ENCODE measurements at regions not wholly inside any gene's neighbourhood (a gene's known extent, or its start where the extent isn't known, plus 50 kb on each side); places are given as distances from the start of the nearest gene placed in this dataset.
"Not testable (repeated sequence)": the region's sequence is repeated elsewhere in the genome, so short reads cannot be mapped to it uniquely, and the experiment has no call there.

GRCh38 chr21:27545754-27546349 lies 579.0 kb upstream of the ADAMTS5 start:
- Histone ChIP-seq H3K9ac (ENCODE audit: low read depth, low read length) (no peak overlapping the region), H3K9me3 (replicated peaks; ENCODE audit: low read length) (no peaks in the 10 kb centered on the region), H3K4me1 (ENCODE audit: control insufficient read depth, insufficient read depth, low read length) (no peaks in the 10 kb centered on the region), H3K4me2 (ENCODE audit: low read length) (no peak overlapping the region), H3K4me3 (ENCODE audit: low read length) (no peak overlapping the region), H3K36me3 (ENCODE audit: insufficient read depth, low read length) (no peaks in the 10 kb centered on the region), H3K27me3 (ENCODE audit: control insufficient read depth, insufficient read depth, low read length) (no peaks in the 10 kb centered on the region)

GRCh38 chr21:27542126-27542525 lies 575.2 kb upstream of the ADAMTS5 start:
- H3K9ac ChIP-seq (ENCODE audit: low read depth, low read length); H3K27me3 ChIP-seq (ENCODE audit: control insufficient read depth, insufficient read depth, low read length); H3K4me1 ChIP-seq (ENCODE audit: control insufficient read depth, insufficient read depth, low read length); H3K4me2 ChIP-seq (ENCODE audit: low read length); H3K9me3 ChIP-seq (replicated peaks; ENCODE audit: low read length); H3K4me3 ChIP-seq (ENCODE audit: low read length); H3K36me3 ChIP-seq (ENCODE audit: insufficient read depth, low read length): not testable (repeated sequence)

GRCh38 chr21:27536319-27536718 lies 569.4 kb upstream of the ADAMTS5 start:
- Histone ChIP-seq H3K4me1 (ENCODE audit: control insufficient read depth, insufficient read depth, low read length) (peaks cover 7% of the 10 kb centered on the region), H3K36me3 (ENCODE audit: insufficient read depth, low read length) (no peaks in the 10 kb centered on the region), H3K4me2 (ENCODE audit: low read length) (no peak overlapping the region), H3K27me3 (ENCODE audit: control insufficient read depth, insufficient read depth, low read length) (no peaks in the 10 kb centered on the region), H3K9me3 (replicated peaks; ENCODE audit: low read length) (no peaks in the 10 kb centered on the region), H3K4me3 (ENCODE audit: low read length) (no peak overlapping the region), H3K9ac (ENCODE audit: low read depth, low read length) (no peak overlapping the region)

GRCh38 chr21:27535188-27535587 lies 568.3 kb upstream of the ADAMTS5 start:
- Histone ChIP-seq H3K9me3 (replicated peaks; ENCODE audit: low read length) (no peaks in the 10 kb centered on the region), H3K36me3 (ENCODE audit: insufficient read depth, low read length) (no peaks in the 10 kb centered on the region), H3K4me3 (ENCODE audit: low read length) (no peak overlapping the region), H3K4me1 (ENCODE audit: control insufficient read depth, insufficient read depth, low read length) (peaks cover 7% of the 10 kb centered on the region), H3K4me2 (ENCODE audit: low read length) (no peak overlapping the region), H3K27me3 (ENCODE audit: control insufficient read depth, insufficient read depth, low read length) (no peaks in the 10 kb centered on the region), H3K9ac (ENCODE audit: low read depth, low read length) (no peak overlapping the region)

- no peak overlapping the region for H3K4me2 ChIP-seq (ENCODE audit: low read length)
- H3K4me3 ChIP-seq (ENCODE audit: low read length), result no peak overlapping the region
- H3K9me3 ChIP-seq (replicated peaks; ENCODE audit: low read length), result no peaks in the 10 kb centered on the region
- H3K9ac ChIP-seq (ENCODE audit: low read depth, low read length), result no peak overlapping the region
- no peaks in the 10 kb centered on the region for H3K27me3 ChIP-seq (ENCODE audit: control insufficient read depth, insufficient read depth, low read length)
- peaks cover 7% of the 10 kb centered on the region for H3K4me1 ChIP-seq (ENCODE audit: control insufficient read depth, insufficient read depth, low read length)
- H3K36me3 ChIP-seq (ENCODE audit: insufficient read depth, low read length), result no peaks in the 10 kb centered on the region
These were observed 567.3 kb upstream of the ADAMTS5 start for GRCh38 chr21:27534206-27534605.

GRCh38 chr21:27532076-27532475 lies 565.2 kb upstream of the ADAMTS5 start:
- Histone ChIP-seq H3K36me3 (ENCODE audit: insufficient read depth, low read length) (no peaks in the 10 kb centered on the region), H3K27me3 (ENCODE audit: control insufficient read depth, insufficient read depth, low read length) (no peaks in the 10 kb centered on the region), H3K4me3 (ENCODE audit: low read length) (no peak overlapping the region), H3K4me2 (ENCODE audit: low read length) (no peak overlapping the region), H3K4me1 (ENCODE audit: control insufficient read depth, insufficient read depth, low read length) (peaks cover 7% of the 10 kb centered on the region), H3K9me3 (replicated peaks; ENCODE audit: low read length) (no peaks in the 10 kb centered on the region), H3K9ac (ENCODE audit: low read depth, low read length) (no peak overlapping the region)

- H3K4me2 ChIP-seq (ENCODE audit: low read length), result no peak overlapping the region
- H3K36me3 ChIP-seq (ENCODE audit: insufficient read depth, low read length), result no peaks in the 10 kb centered on the region
- peaks cover 7% of the 10 kb centered on the region for H3K4me1 ChIP-seq (ENCODE audit: control insufficient read depth, insufficient read depth, low read length)
- no peaks in the 10 kb centered on the region for H3K27me3 ChIP-seq (ENCODE audit: control insufficient read depth, insufficient read depth, low read length)
- H3K9me3 ChIP-seq (replicated peaks; ENCODE audit: low read length), result no peaks in the 10 kb centered on the region
- H3K4me3 ChIP-seq (ENCODE audit: low read length), result no peak overlapping the region
- H3K9ac ChIP-seq (ENCODE audit: low read depth, low read length), result no peak overlapping the region
These were observed 561.8 kb upstream of the ADAMTS5 start for GRCh38 chr21:27528697-27529096.

- Histone ChIP-seq H3K36me3 (ENCODE audit: insufficient read depth, low read length) (no peaks in the 10 kb centered on the region), H3K9ac (ENCODE audit: low read depth, low read length) (no peak overlapping the region), H3K4me3 (ENCODE audit: low read length) (no peak overlapping the region), H3K4me2 (ENCODE audit: low read length) (no peak overlapping the region), H3K9me3 (replicated peaks; ENCODE audit: low read length) (no peaks in the 10 kb centered on the region), H3K27me3 (ENCODE audit: control insufficient read depth, insufficient read depth, low read length) (no peaks in the 10 kb centered on the region), H3K4me1 (ENCODE audit: control insufficient read depth, insufficient read depth, low read length) (no peaks in the 10 kb centered on the region)
These were observed 559.6 kb upstream of the ADAMTS5 start for GRCh38 chr21:27526451-27526850.

- Histone ChIP-seq H3K9me3 (replicated peaks; ENCODE audit: low read length) (no peaks in the 10 kb centered on the region), H3K4me1 (ENCODE audit: control insufficient read depth, insufficient read depth, low read length) (no peaks in the 10 kb centered on the region), H3K4me3 (ENCODE audit: low read length) (no peak overlapping the region), H3K27me3 (ENCODE audit: control insufficient read depth, insufficient read depth, low read length) (no peaks in the 10 kb centered on the region), H3K9ac (ENCODE audit: low read depth, low read length) (no peak overlapping the region), H3K4me2 (ENCODE audit: low read length) (no peak overlapping the region), H3K36me3 (ENCODE audit: insufficient read depth, low read length) (no peaks in the 10 kb centered on the region)
These were observed 558.9 kb upstream of the ADAMTS5 start for GRCh38 chr21:27525780-27526179.

- peak overlapping the region; percentile 33 for H3K4me2 ChIP-seq (ENCODE audit: low read length)
- H3K9ac ChIP-seq (ENCODE audit: low read depth, low read length), result peak overlapping the region; percentile 10
- H3K36me3 ChIP-seq (ENCODE audit: insufficient read depth, low read length), result no peaks in the 10 kb centered on the region
- H3K4me3 ChIP-seq (ENCODE audit: low read length), result no peak overlapping the region
- H3K9me3 ChIP-seq (replicated peaks; ENCODE audit: low read length), result peaks cover 8% of the 10 kb centered on the region
- peaks cover 30% of the 10 kb centered on the region for H3K4me1 ChIP-seq (ENCODE audit: control insufficient read depth, insufficient read depth, low read length)
- H3K27me3 ChIP-seq (ENCODE audit: control insufficient read depth, insufficient read depth, low read length), result no peaks in the 10 kb centered on the region
These were observed 552.5 kb upstream of the ADAMTS5 start for GRCh38 chr21:27519361-27519760.

GRCh38 chr21:27517177-27517576 lies 550.3 kb upstream of the ADAMTS5 start:
- peaks cover 38% of the 10 kb centered on the region for H3K4me1 ChIP-seq (ENCODE audit: control insufficient read depth, insufficient read depth, low read length)
- not testable (repeated sequence) for H3K4me3 ChIP-seq (ENCODE audit: low read length); H3K36me3 ChIP-seq (ENCODE audit: insufficient read depth, low read length); H3K9ac ChIP-seq (ENCODE audit: low read depth, low read length); H3K9me3 ChIP-seq (replicated peaks; ENCODE audit: low read length); H3K4me2 ChIP-seq (ENCODE audit: low read length); H3K27me3 ChIP-seq (ENCODE audit: control insufficient read depth, insufficient read depth, low read length)

GRCh38 chr21:27515676-27516075 lies 548.8 kb upstream of the ADAMTS5 start:
- H3K4me1 ChIP-seq (ENCODE audit: control insufficient read depth, insufficient read depth, low read length), result peaks cover 38% of the 10 kb centered on the region
- no peak overlapping the region for H3K4me2 ChIP-seq (ENCODE audit: low read length)
- no peak overlapping the region for H3K9ac ChIP-seq (ENCODE audit: low read depth, low read length)
- H3K27me3 ChIP-seq (ENCODE audit: control insufficient read depth, insufficient read depth, low read length), result no peaks in the 10 kb centered on the region
- no peaks in the 10 kb centered on the region for H3K36me3 ChIP-seq (ENCODE audit: insufficient read depth, low read length)
- peaks cover 8% of the 10 kb centered on the region for H3K9me3 ChIP-seq (replicated peaks; ENCODE audit: low read length)
- H3K4me3 ChIP-seq (ENCODE audit: low read length), result no peak overlapping the region

All from skeletal muscle satellite cell (primary cell).